Mesenchymal stem cell (in vitro differentiated cells and primary cell): ENCODE measurements at regions not wholly inside any gene's neighbourhood (a gene's known extent, or its start where the extent isn't known, plus 50 kb on each side); places are given as distances from the start of the nearest gene placed in this dataset.

ENCODE experiments used
- DNase-seq: peaks from one replicate; pipeline ENCODE4 v3.0.0-alpha.2; 2013
- H2AFZ ChIP-seq: one replicate; pipeline ENCODE4 v1.6.1; 2013; ENCODE audit warnings: low read depth, mild to moderate bottlenecking, control low read depth, inconsistent platforms, low read length, moderate library complexity
- H2AK5ac ChIP-seq: 2 replicates; pipeline ENCODE4 v1.6.1; 2013; ENCODE audit warnings: low read length, moderate library complexity, mild to moderate bottlenecking, inconsistent platforms; ENCODE audit not compliant: severe bottlenecking
- H2BK120ac ChIP-seq: one replicate; pipeline ENCODE4 v1.6.1; 2013; ENCODE audit warnings: low read depth, mild to moderate bottlenecking, inconsistent platforms, low read length, moderate library complexity
- H2BK12ac ChIP-seq, 2 experiments: one replicate each; pipeline ENCODE4 v1.6.1; 2013; ENCODE audit warnings: inconsistent platforms in 2 of 2, low read length in 2 of 2, mild to moderate bottlenecking in 2 of 2, moderate library complexity in 2 of 2, control low read depth in 1 of 2
- H2BK15ac ChIP-seq: one replicate; pipeline ENCODE4 v1.6.1; 2013; ENCODE audit warnings: mild to moderate bottlenecking, low read depth, inconsistent platforms; ENCODE audit not compliant: poor library complexity, severe bottlenecking
- H2BK5ac ChIP-seq: 2 replicates; pipeline ENCODE4 v1.6.1; 2013; ENCODE audit warnings: low read depth, mild to moderate bottlenecking, low read length, control low read depth, inconsistent platforms; ENCODE audit not compliant: poor library complexity, severe bottlenecking
- H3K14ac ChIP-seq, 2 experiments: one replicate each; pipeline ENCODE4 v1.6.1; 2013; ENCODE audit warnings: inconsistent platforms in 2 of 2, low read length in 2 of 2, control low read depth in 1 of 2, mild to moderate bottlenecking in 1 of 2, moderate library complexity in 1 of 2
- H3K18ac ChIP-seq, 2 experiments: one replicate each; pipeline ENCODE4 v1.6.1; 2013; ENCODE audit warnings: inconsistent platforms in 2 of 2, low read length in 2 of 2, control low read depth in 1 of 2, low read depth in 1 of 2, mild to moderate bottlenecking in 1 of 2
- H3K23ac ChIP-seq, 2 experiments: one replicate each; pipeline ENCODE4 v1.6.1; 2013; ENCODE audit warnings: inconsistent platforms in 2 of 2, low read length in 2 of 2, mild to moderate bottlenecking in 2 of 2, moderate library complexity in 2 of 2, control low read depth in 1 of 2
- H3K27ac ChIP-seq: 2 replicates; pipeline ENCODE4 v1.5.1; 2013; ENCODE audit warnings: mild to moderate bottlenecking, moderate library complexity, low read length, control low read depth, inconsistent platforms; ENCODE audit not compliant: poor library complexity, severe bottlenecking
- H3K27me3 ChIP-seq, 2 experiments: 2 replicates each; pipeline versions ENCODE4 v1.6.1 to v1.7.0; 2013; ENCODE audit warnings: low read length in 2 of 2, mild to moderate bottlenecking in 2 of 2, moderate library complexity in 2 of 2, control low read depth in 1 of 2, inconsistent platforms in 1 of 2; ENCODE audit not compliant: control insufficient read depth in 1 of 2, insufficient read depth in 1 of 2
- H3K36me3 ChIP-seq, 2 experiments: 2 replicates each; pipeline versions ENCODE4 v1.6.1 to v1.7.0; 2013; ENCODE audit warnings: low read length in 2 of 2, control low read depth in 1 of 2, inconsistent platforms in 1 of 2, low read depth in 1 of 2, mild to moderate bottlenecking in 1 of 2; ENCODE audit not compliant: insufficient read depth in 2 of 2, control insufficient read depth in 1 of 2
- H3K4ac ChIP-seq, 2 experiments: one replicate each; pipeline ENCODE4 v1.6.1; 2013; ENCODE audit warnings: inconsistent platforms in 2 of 2, low read length in 2 of 2, mild to moderate bottlenecking in 2 of 2, moderate library complexity in 2 of 2, control low read depth in 1 of 2, low read depth in 1 of 2
- H3K4me1 ChIP-seq: 2 replicates; pipeline ENCODE4 v1.6.1; 2013; ENCODE audit warnings: low read depth, low read length, control low read depth; ENCODE audit not compliant: control insufficient read depth, insufficient read depth
- H3K4me2 ChIP-seq: 2 replicates; pipeline ENCODE4 v1.6.1; 2013; ENCODE audit warnings: low read length, mild to moderate bottlenecking, inconsistent platforms; ENCODE audit not compliant: poor library complexity, severe bottlenecking
- H3K4me3 ChIP-seq, 2 experiments: 2 replicates each; pipeline versions ENCODE4 v1.5.1 to v1.7.0; 2013; ENCODE audit warnings: low read length in 2 of 2, mild to moderate bottlenecking in 2 of 2, control low read depth in 1 of 2, low read depth in 1 of 2; ENCODE audit not compliant: insufficient read depth in 1 of 2
- H3K79me1 ChIP-seq: replicated peaks from 2 replicates; pipeline ENCODE4 v1.6.1; 2013; ENCODE audit warnings: mild to moderate bottlenecking, control low read depth, low read length, inconsistent platforms; ENCODE audit not compliant: poor library complexity, severe bottlenecking
- H3K9ac ChIP-seq: 2 replicates; pipeline ENCODE4 v1.7.0; 2013; ENCODE audit warnings: mild to moderate bottlenecking, low read length, moderate library complexity
- H3K9me3 ChIP-seq: 2 replicates; pipeline ENCODE4 v1.7.0; 2013; ENCODE audit warnings: mild to moderate bottlenecking, low read length; ENCODE audit not compliant: control insufficient read depth
- H4K8ac ChIP-seq: one replicate; pipeline ENCODE4 v1.6.1; 2013; ENCODE audit warnings: inconsistent platforms, mild to moderate bottlenecking, low read length, moderate library complexity
- H4K91ac ChIP-seq: one replicate; pipeline ENCODE4 v1.6.1; 2013; ENCODE audit warnings: mild to moderate bottlenecking, low read length, inconsistent platforms
- WGBS: methylation state at CpG from one replicate; pipeline ENCODE4 v1.1.7; 2013; ENCODE audit warnings: mixed read lengths; 5-methylcytosine and 5-hydroxymethylcytosine counted together

DNA sequence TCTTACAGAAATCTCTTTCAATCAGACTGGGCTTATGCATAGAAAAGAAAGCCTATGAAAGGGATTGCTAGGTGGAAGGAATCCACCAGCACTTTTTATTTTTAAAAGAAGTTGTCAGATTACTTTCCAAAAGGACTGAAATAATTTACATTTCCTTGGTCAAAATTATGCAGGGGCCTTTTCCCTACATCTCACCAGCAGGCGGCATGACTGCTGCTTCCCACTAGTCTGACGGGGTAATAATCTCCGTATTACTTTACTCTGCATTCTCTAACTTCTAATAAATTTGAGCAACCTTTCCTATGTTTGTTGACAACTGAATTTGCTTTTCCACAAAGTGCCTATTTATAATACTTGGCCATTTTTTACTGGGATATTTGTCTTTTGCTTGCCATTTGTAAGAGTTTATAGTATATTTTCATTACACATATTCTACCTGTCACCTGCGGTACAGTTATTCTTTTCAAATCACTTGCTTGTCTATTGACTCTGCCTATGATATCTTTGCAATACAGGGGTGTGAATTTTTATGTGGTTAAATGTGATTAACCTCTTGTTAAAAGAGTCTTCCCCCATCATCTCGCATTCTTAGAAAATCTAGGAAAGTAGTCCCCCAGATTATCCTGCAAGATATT, 51.9 kb upstream of the USP47 start:
- H2BK15ac ChIP-seq: no peak overlapping the region
- H3K14ac ChIP-seq: no peak overlapping the region
- no peak overlapping the region for H2BK12ac ChIP-seq
- H3K4ac ChIP-seq: no peak overlapping the region
- no peak overlapping the region for H4K91ac ChIP-seq
- H2AK5ac ChIP-seq: no peak overlapping the region
- no peaks in the 10 kb centered on the region for H3K79me1 ChIP-seq
- no peak overlapping the region for H2AFZ ChIP-seq
- no peak overlapping the region for H2BK120ac ChIP-seq
- H3K23ac ChIP-seq: no peak overlapping the region
- no peak overlapping the region for H3K18ac ChIP-seq
- H3K27ac ChIP-seq: no peak overlapping the region
- DNase-seq: peak; percentile 41
- H3K36me3 ChIP-seq: no peaks in the 10 kb centered on the region
- H3K27me3 ChIP-seq: peaks cover 0 to 3% of the 10 kb centered on the region in 2 experiments
- no peak overlapping the region for H3K4me3 ChIP-seq
- no peak overlapping the region for H3K9ac ChIP-seq
- 0% methylated on average over 3 of the region's 5 CpGs for WGBS
- no peak overlapping the region for H2BK5ac ChIP-seq
- H4K8ac ChIP-seq: no peak overlapping the region
- H3K4me1 ChIP-seq: no peaks in the 10 kb centered on the region
- H3K9me3 ChIP-seq: no peaks in the 10 kb centered on the region
- no peak overlapping the region for H3K4me2 ChIP-seq

DNA sequence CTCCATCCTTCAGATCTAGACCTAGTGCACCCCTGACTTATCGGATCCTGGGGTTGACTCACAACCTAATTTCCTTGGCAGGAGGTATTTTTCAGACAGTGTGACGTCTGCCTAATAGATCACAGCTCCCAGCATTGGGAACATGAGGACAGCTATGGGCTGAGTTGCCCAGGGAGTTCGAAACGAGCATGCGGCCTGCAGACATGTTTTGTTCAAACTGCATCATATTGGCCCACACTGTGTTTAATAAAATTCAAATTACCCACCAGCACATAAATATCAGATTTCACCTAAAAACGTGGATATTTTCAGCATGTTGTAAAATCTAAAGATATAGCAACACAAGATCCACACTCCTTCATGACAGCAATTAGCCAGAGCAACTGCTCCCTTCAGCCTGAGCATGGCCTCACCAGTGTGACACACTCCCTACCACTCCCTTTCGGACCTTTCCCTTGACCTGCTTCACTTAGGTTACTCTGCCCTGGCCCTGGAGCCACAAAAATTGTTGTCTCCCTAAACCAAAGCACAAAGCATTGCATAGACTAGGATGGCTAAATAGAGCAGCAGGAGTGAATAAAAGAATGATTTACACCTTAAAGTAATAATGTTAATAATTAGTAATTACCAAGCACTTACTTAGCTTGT, 53.6 kb upstream of the USP47 start:
- Histone ChIP-seq H3K18ac (no peak overlapping the region), H2AFZ (no peak overlapping the region), H3K4me1 (no peaks in the 10 kb centered on the region), H2AK5ac (no peak overlapping the region), H3K27me3 (peaks cover 0 to 8% of the 10 kb centered on the region in 2 experiments), H3K9ac (no peak overlapping the region), H3K4ac (no peak overlapping the region), H2BK12ac (no peak overlapping the region), H4K91ac (peak overlapping the region; percentile 50), H3K27ac (no peak overlapping the region), H3K9me3 (no peaks in the 10 kb centered on the region), H3K14ac (no peak overlapping the region), H3K36me3 (no peaks in the 10 kb centered on the region), H4K8ac (no peak overlapping the region), H2BK15ac (no peak overlapping the region), H3K23ac (no peak overlapping the region), H2BK120ac (no peak overlapping the region), H3K79me1 (no peaks in the 10 kb centered on the region), H3K4me3 (no peak overlapping the region), H3K4me2 (no peak overlapping the region), H2BK5ac (no peak overlapping the region)
- DNase-seq: no peak
- whole genome bisulfite sequencing: 54% methylated on average over 6 of the region's 7 CpGs

DNA sequence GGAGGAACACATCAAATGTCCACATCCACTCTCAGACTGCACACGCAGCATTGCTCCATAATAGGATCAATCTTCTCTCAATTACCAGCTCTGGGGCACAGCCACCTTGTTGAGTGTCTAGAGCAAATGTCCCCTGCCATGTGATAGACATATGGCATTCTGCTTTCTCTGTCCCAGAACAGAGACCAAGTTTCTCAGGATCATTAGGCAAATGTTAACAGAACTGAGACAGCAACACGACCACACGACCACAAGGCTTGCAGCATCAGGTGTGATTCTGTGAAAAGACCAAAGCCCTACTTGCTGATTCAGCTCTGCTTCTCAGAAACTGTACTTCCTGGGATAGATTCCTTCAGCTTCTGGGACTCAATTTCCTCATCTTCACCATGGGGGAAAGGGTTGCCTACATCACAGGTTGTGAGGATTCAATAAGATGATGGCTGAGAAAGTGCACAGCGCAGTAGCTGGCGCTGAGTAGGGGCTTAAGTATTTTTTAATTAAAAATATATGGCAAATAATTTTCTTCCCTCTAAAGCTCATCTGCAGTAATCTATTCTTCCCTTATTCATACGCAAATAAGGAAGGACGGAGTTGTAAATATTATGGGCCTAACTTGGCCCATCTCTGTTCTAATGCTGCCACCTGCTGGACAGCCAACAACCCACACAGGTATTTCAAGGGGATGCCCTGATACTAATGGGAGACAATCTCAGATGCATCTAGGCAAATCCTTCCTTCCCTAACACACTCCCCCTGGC, 54.3 kb upstream of the USP47 start:
- Histone ChIP-seq H4K91ac (no peak overlapping the region), H3K36me3 (no peaks in the 10 kb centered on the region), H2BK120ac (no peak overlapping the region), H3K27me3 (peaks cover 2 to 13% of the 10 kb centered on the region in 2 experiments), H3K14ac (no peak overlapping the region), H2AFZ (no peak overlapping the region), H3K23ac (no peak overlapping the region), H3K4me2 (no peak overlapping the region), H3K79me1 (no peaks in the 10 kb centered on the region), H3K4ac (no peak overlapping the region), H3K4me1 (no peaks in the 10 kb centered on the region), H2BK15ac (no peak overlapping the region), H2BK12ac (no peak overlapping the region), H3K4me3 (no peak overlapping the region), H3K27ac (no peak overlapping the region), H2BK5ac (no peak overlapping the region), H3K9me3 (no peaks in the 10 kb centered on the region), H2AK5ac (no peak overlapping the region), H3K9ac (no peak overlapping the region), H3K18ac (no peak overlapping the region), H4K8ac (no peak overlapping the region)
- DNase-seq: peak; percentile 76
- 57% methylated on average over 5 of the region's 7 CpGs for WGBS

DNA sequence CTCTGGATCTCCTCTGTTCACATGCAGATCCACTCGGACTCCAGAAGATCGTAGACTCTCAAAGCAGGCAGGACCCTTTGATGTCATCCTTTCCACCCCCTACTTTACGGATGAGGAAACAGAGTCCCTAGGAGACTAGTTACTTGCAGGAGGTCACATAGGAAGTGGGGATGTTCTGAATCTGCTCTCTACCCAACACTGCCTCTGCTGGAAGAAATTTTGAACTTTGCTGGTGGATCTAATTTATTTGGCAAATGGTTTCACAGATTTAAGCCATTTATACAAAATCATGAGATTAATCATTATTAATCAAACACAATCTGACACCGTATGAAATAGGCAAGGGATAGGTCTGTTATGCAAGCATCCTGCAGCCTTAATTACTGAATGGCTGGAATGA, 55.0 kb upstream of the USP47 start:
- no peak overlapping the region for H3K18ac ChIP-seq
- 87% methylated on average over 3 of the region's 4 CpGs for WGBS
- no peaks in the 10 kb centered on the region for H3K4me1 ChIP-seq

More for the DNA sequence above, 55.0 kb upstream of the USP47 start:
- Histone ChIP-seq H3K9ac (no peak overlapping the region), H3K14ac (no peak overlapping the region), H2BK12ac (no peak overlapping the region), H4K8ac (no peak overlapping the region), H3K23ac (no peak overlapping the region), H3K9me3 (no peaks in the 10 kb centered on the region), H3K4me2 (no peak overlapping the region), H3K27me3 (peaks cover 5 to 14% of the 10 kb centered on the region in 2 experiments), H3K4me3 (no peak overlapping the region), H3K79me1 (no peaks in the 10 kb centered on the region), H2AFZ (no peak overlapping the region), H2BK5ac (no peak overlapping the region), H2AK5ac (no peak overlapping the region), H2BK120ac (no peak overlapping the region), H4K91ac (no peak overlapping the region), H3K36me3 (no peaks in the 10 kb centered on the region), H3K4ac (no peak overlapping the region), H2BK15ac (no peak overlapping the region), H3K27ac (no peak overlapping the region)
- DNase-seq: peak; percentile 46
